Osteocyte (in vitro differentiated cells): ENCODE measurements at regions not wholly inside any gene's neighbourhood (a gene's known extent, or its start where the extent isn't known, plus 50 kb on each side); places are given as distances from the start of the nearest gene placed in this dataset.

Experiments
- DNase-seq: peaks from one replicate; pipeline ENCODE4 v3.0.0; 2021; ENCODE audit warnings: mixed read lengths; ENCODE audit not compliant: unreplicated experiment; ENCODE audit errors: extremely low spot score
- H3K27ac Mint-ChIP-seq: one replicate; pipeline ENCODE4 v1.8.0; 2021; ENCODE audit warnings: mild to moderate bottlenecking, mixed read lengths; ENCODE audit not compliant: unreplicated experiment
- H3K27me3 Mint-ChIP-seq: one replicate; pipeline ENCODE4 v1.8.0; 2021; ENCODE audit warnings: mixed read lengths; ENCODE audit not compliant: unreplicated experiment
- H3K36me3 Mint-ChIP-seq: one replicate; pipeline ENCODE4 v1.8.0; 2021; ENCODE audit warnings: mixed read lengths; ENCODE audit not compliant: unreplicated experiment
- H3K4me1 Mint-ChIP-seq: one replicate; pipeline ENCODE4 v1.8.0; 2021; ENCODE audit warnings: mixed read lengths; ENCODE audit not compliant: unreplicated experiment
- H3K4me3 Mint-ChIP-seq: one replicate; pipeline ENCODE4 v1.8.0; 2021; ENCODE audit warnings: mild to moderate bottlenecking, moderate library complexity, mixed read lengths; ENCODE audit not compliant: unreplicated experiment
- H3K9me3 Mint-ChIP-seq: one replicate; pipeline ENCODE4 v1.8.0; 2021; ENCODE audit warnings: mixed read lengths; ENCODE audit not compliant: unreplicated experiment
- TF ChIP-seq, protein P1 (sequence below): fragments of 200-600 bp; sonication (generic); IDR thresholded peaks from 2 replicates; pipeline ENCODE4 v1.5.0; 2021; ENCODE audit warnings: antibody characterized with exemption, mild to moderate bottlenecking, moderate library complexity

DNA sequence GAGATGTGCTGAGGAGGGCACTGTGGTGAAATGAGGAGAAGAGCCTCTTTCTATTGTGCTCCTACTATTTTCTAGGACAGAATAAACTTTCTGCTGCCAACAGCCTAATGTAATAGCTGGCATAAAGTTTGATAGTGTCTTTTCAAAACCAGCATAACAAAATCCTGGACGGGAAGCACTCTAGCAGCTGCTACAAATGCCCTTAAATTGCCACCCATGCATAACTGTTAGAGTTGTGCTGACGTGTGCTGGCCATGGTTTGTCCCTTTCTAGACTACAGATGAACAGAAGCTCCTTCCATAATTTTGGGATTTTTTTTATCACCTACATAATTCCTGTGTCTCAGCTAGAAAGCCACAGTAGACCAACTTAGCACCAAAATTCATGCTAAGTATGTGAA lies 88.5 kb upstream of the DEPDC1 start:
- H3K27me3 Mint-ChIP-seq: peaks cover 23% of the 10 kb centered on the region
- H3K4me1 Mint-ChIP-seq: no peaks in the 10 kb centered on the region
- no peak for DNase-seq
- TF ChIP-seq, protein P1, sequence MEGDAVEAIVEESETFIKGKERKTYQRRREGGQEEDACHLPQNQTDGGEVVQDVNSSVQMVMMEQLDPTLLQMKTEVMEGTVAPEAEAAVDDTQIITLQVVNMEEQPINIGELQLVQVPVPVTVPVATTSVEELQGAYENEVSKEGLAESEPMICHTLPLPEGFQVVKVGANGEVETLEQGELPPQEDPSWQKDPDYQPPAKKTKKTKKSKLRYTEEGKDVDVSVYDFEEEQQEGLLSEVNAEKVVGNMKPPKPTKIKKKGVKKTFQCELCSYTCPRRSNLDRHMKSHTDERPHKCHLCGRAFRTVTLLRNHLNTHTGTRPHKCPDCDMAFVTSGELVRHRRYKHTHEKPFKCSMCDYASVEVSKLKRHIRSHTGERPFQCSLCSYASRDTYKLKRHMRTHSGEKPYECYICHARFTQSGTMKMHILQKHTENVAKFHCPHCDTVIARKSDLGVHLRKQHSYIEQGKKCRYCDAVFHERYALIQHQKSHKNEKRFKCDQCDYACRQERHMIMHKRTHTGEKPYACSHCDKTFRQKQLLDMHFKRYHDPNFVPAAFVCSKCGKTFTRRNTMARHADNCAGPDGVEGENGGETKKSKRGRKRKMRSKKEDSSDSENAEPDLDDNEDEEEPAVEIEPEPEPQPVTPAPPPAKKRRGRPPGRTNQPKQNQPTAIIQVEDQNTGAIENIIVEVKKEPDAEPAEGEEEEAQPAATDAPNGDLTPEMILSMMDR: no peak
- H3K4me3 Mint-ChIP-seq: no peak overlapping the region
- H3K9me3 Mint-ChIP-seq: peaks cover 5% of the 10 kb centered on the region
- H3K36me3 Mint-ChIP-seq: no peaks in the 10 kb centered on the region
- H3K27ac Mint-ChIP-seq: no peak overlapping the region

DNA sequence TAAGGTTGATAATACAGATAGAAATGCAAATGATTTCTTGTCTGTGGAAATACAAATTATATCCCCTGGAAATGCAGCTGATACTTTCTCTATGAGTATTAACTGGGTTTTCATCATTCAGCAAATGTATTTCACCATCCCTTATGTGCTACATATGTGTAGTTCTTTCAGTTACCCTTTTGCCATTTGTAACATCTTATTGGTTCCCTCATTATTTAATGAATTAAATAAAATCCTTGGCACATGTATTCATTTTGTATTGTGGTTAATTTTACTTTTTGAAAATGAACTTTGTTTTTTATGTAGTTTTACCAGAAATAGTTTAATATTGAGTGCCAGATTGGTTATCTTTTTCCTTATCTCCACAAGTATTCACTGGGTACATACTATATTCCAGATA lies 89.9 kb upstream of the DEPDC1 start:
- H3K36me3 Mint-ChIP-seq: no peaks in the 10 kb centered on the region

DNA sequence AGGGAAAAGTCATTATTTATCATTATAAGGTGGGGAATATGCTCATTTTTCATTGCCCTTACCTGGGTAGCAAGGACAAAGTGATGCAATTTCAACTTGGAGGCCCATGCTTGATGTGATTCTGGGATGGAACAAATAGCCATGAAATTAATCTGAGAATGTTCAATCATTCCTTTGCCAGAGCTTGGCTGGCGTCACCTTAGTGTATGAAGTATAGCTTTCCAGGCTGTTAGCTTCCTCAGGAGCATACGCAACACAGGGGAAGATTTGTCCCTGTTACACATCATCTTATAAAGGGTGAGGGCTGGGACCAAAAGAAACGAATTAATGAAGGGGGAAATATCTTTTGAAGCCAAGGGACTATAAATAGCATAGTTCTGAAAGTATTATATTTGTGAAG lies 91.4 kb upstream of the DEPDC1 start:
- Mint-ChIP-seq H3K36me3 (no peaks in the 10 kb centered on the region), H3K9me3 (no peaks in the 10 kb centered on the region), H3K27me3 (peaks cover 37% of the 10 kb centered on the region), H3K4me1 (no peaks in the 10 kb centered on the region), H3K4me3 (no peak overlapping the region), H3K27ac (no peak overlapping the region)
- no peak for DNase-seq
- TF ChIP-seq, protein P1: no peak

More for the DNA sequence above, 89.9 kb upstream of the DEPDC1 start:
- no peak for DNase-seq
- peaks cover 33% of the 10 kb centered on the region for H3K27me3 Mint-ChIP-seq
- TF ChIP-seq, protein P1: no peak
- H3K4me3 Mint-ChIP-seq: no peak overlapping the region
- no peak overlapping the region for H3K27ac Mint-ChIP-seq
- peaks cover 5% of the 10 kb centered on the region for H3K9me3 Mint-ChIP-seq
- no peaks in the 10 kb centered on the region for H3K4me1 Mint-ChIP-seq

DNA sequence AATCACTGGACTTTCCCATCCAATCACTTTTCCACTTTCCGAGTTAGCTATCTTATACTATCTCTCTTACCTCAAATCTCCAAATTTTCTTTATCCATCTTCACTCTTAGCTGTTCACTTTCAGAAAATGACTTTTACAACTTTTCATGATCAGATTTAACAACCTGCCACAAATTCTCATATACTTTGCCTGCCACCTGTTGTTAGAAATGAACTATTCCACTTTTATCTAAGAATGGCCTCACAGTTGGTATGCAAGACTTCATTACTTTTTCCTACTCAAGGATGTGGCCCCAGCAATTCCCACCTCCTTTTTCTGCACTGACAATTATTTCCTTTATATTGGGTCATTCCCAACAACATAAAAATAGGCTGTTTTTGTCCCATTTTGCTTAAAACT lies 93.6 kb upstream of the DEPDC1 start:
- TF ChIP-seq, protein P1: no peak
- H3K36me3 Mint-ChIP-seq: no peaks in the 10 kb centered on the region
- peaks cover 37% of the 10 kb centered on the region for H3K27me3 Mint-ChIP-seq
- H3K27ac Mint-ChIP-seq: no peak overlapping the region
- DNase-seq: no peak
- no peak overlapping the region for H3K4me3 Mint-ChIP-seq
- H3K4me1 Mint-ChIP-seq: no peaks in the 10 kb centered on the region
- no peaks in the 10 kb centered on the region for H3K9me3 Mint-ChIP-seq

DNA sequence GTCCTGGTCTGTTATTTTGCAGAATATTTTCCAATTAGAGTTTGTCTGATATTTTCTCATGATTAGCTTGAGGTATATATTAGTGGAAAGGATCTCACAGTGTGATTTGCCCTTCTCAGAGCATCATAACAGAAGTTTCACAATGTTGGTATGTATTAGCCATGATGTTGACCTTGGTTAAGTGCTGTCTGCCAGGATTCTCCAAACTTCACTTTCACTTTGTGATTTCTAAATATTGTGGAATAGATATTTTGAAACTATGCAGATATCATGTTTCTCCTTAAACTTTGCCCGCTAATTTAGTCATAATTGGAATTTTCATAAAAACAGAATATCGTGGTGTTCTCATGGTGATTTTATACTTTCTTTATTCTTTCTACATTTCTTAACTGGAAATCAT lies 98.0 kb upstream of the DEPDC1 start:
- H3K4me1 Mint-ChIP-seq: no peaks in the 10 kb centered on the region
- H3K36me3 Mint-ChIP-seq: no peaks in the 10 kb centered on the region
- no peaks in the 10 kb centered on the region for H3K9me3 Mint-ChIP-seq
- H3K4me3 Mint-ChIP-seq: no peak overlapping the region
- no peak for DNase-seq
- H3K27ac Mint-ChIP-seq: no peak overlapping the region
- H3K27me3 Mint-ChIP-seq: peaks cover 18% of the 10 kb centered on the region
- TF ChIP-seq, protein P1: no peak
